ENCODE measurements at regions not wholly inside any gene's neighbourhood (a gene's known extent, or its start where the extent isn't known, plus 50 kb on each side); places are given as distances from the start of the nearest gene placed in this dataset.

DNA sequence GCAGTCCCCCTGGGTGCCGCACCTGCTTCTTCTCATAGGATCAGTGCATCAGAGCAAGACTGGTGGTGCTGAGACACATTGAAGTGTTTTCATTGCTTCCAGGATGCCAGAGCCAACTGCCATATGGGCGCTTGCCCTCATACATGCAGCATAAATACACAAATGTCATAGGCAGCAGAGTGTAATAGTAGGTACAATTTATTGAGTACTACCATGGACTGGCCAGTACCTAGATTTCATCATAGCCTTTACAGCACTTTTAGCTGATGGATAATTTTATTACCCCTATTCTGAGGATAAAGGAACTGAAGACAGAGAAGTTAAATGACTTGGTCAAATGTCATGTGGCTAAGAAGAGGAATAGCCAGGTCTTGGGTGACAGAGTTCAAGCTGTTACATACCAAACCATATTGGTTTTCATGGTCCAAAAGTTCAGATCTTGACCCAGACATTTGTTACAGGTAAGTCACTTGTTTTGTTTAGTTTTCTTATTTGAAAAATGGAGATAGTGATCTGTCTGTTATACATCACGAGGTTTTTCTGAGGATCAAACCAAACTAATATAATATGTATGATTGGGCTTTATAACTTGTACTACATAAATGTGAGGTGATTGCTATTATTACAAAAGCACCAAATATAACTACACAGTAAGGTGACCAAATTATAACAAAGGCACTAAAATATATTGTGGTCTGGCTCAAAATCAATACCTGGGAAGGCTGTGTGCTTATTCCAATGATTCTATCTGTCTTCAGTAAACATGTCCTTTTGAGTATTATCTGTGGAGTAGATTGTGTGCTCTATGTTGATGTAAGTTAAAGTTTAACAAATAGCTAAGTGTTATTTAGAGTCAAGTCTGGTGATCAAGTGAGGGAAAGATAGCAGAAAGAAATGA is 151.9 kb upstream of the CYRIA start:
- POLR2A ChIA-PET, result no interaction called here
- Histone ChIP-seq H3F3A (replicated peaks; ENCODE audit: insufficient read depth) (no peaks in the 10 kb centered on the region), H3K9me3 (no peaks in the 10 kb centered on the region), H3K36me3 (replicated peaks in 1 of 2; ENCODE audit: control insufficient read depth in 1 of 2, insufficient read depth in 2 of 2, low read length in 1 of 2) (no peaks in the 10 kb centered on the region), H2AFZ (ENCODE audit: low read depth) (no peak overlapping the region), H3K27me3 (ENCODE audit: insufficient read depth) (no peaks in the 10 kb centered on the region), H3K9me2 (no peaks in the 10 kb centered on the region), H4K20me1 (ENCODE audit: insufficient read depth) (no peaks in the 10 kb centered on the region), H3K27ac (ENCODE audit: low read depth in 2 of 2, low read length in 1 of 2) (no peak overlapping the region), H3K4me2 (no peak overlapping the region), H3K79me2 (ENCODE audit: insufficient read depth) (no peaks in the 10 kb centered on the region), H3K9ac (no peak overlapping the region), H3K4me1 (ENCODE audit: control insufficient read depth in 1 of 2, insufficient read depth in 2 of 2, low read depth in 1 of 2, low read length in 1 of 2) (peaks cover 0 to 5% of the 10 kb centered on the region in 2 experiments; a peak in 2 of 4 replicates), H3K4me3 (ENCODE audit: low read depth in 2 of 2, low read length in 1 of 2) (no peak overlapping the region)
- TF ChIP-seq GABPA (IDR thresholded peaks at IDR 0.05; ENCODE audit: low read depth), result no peak
- no peak for TF ChIP-seq YY1 (IDR thresholded peaks at IDR 0.05; ENCODE audit: low read depth)
- no peak for TF ChIP-seq RAD21 (IDR thresholded peaks at IDR 0.05; ENCODE audit: low read length)
- no peak for TF ChIP-seq POLR2AphosphoS5 (IDR thresholded peaks at IDR 0.05; ENCODE audit: low read depth, low read length)
- TF ChIP-seq FOXJ3 (CRISPR knock-in tag; IDR thresholded peaks at IDR 0.05), result no peak
- no peak for TF ChIP-seq TCF12 (IDR thresholded peaks at IDR 0.05)
- TF ChIP-seq USF2 (IDR thresholded peaks at IDR 0.05; ENCODE audit: borderline replicate concordance, low read depth, low read length), result no peak
- TF ChIP-seq, protein P1, sequence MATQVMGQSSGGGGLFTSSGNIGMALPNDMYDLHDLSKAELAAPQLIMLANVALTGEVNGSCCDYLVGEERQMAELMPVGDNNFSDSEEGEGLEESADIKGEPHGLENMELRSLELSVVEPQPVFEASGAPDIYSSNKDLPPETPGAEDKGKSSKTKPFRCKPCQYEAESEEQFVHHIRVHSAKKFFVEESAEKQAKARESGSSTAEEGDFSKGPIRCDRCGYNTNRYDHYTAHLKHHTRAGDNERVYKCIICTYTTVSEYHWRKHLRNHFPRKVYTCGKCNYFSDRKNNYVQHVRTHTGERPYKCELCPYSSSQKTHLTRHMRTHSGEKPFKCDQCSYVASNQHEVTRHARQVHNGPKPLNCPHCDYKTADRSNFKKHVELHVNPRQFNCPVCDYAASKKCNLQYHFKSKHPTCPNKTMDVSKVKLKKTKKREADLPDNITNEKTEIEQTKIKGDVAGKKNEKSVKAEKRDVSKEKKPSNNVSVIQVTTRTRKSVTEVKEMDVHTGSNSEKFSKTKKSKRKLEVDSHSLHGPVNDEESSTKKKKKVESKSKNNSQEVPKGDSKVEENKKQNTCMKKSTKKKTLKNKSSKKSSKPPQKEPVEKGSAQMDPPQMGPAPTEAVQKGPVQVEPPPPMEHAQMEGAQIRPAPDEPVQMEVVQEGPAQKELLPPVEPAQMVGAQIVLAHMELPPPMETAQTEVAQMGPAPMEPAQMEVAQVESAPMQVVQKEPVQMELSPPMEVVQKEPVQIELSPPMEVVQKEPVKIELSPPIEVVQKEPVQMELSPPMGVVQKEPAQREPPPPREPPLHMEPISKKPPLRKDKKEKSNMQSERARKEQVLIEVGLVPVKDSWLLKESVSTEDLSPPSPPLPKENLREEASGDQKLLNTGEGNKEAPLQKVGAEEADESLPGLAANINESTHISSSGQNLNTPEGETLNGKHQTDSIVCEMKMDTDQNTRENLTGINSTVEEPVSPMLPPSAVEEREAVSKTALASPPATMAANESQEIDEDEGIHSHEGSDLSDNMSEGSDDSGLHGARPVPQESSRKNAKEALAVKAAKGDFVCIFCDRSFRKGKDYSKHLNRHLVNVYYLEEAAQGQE (IDR thresholded peaks at IDR 0.05; ENCODE audit: low read depth, low read length), result no peak
- TF ChIP-seq TEAD4 (IDR thresholded peaks at IDR 0.05; ENCODE audit: borderline replicate concordance, insufficient read depth), result no peak
- TF ChIP-seq USF1 (IDR thresholded peaks at IDR 0.05; ENCODE audit: borderline replicate concordance, low read depth), result no peak
- TF ChIP-seq NFIC (IDR thresholded peaks at IDR 0.05; ENCODE audit: borderline replicate concordance), result no peak
- TF ChIP-seq PBX3 (IDR thresholded peaks at IDR 0.05), result no peak
- no peak for DNase-seq
- CTCF ChIA-PET, result interaction anchor here (0.9 kb wide), 1 partner anchor 45 kb away, joined by 3 read pairs; no protein-coding TSS in a partner anchor
- WGBS (ENCODE audit: low lambda C conversion rate), result 23% methylated on average over 3 of the region's 3 CpGs
